ENCODE measurements at regions not wholly inside any gene's neighbourhood (a gene's known extent, or its start where the extent isn't known, plus 50 kb on each side); places are given as distances from the start of the nearest gene placed in this dataset.

- H3K27ac ChIP-seq = no peak overlapping the region
- TF ChIP-seq ZFX (IDR thresholded peaks at IDR 0.05) (no peak), CTCF (conservative IDR thresholded peaks at IDR 0.05) (no peak)
Measured at GRCh38 chr6:21355638-21356037, 237.9 kb upstream of the SOX4 start.

GRCh38 chr6:21357262-21357661 is 236.3 kb upstream of the SOX4 start:
- TF ChIP-seq ZFX (IDR thresholded peaks at IDR 0.05) (no peak), CTCF (conservative IDR thresholded peaks at IDR 0.05) (no peak)

DNA sequence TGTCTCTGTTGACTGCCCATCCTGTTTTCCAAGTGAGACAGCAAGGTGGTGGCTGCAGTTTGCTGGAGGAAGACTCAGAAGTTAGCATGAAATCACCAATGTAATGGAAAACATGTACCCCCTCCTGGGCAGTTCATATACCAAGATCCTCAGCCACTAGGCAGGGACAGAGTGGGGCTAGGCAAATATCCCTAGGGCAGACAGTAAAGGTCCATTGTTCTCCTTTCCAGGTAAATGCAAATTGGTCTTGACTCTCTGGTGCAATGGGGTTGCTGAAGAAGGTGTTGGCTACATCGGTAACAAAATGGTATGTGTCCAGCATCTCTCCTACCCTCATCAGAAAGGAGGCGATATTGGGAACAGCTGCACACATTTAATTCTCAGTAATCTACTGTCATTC is 233.6 kb upstream of the SOX4 start:
- H3K27ac ChIP-seq = peak overlapping the region; percentile 30
- TF ChIP-seq CTCF (conservative IDR thresholded peaks at IDR 0.05) = no peak
- no peak for TF ChIP-seq ZFX (IDR thresholded peaks at IDR 0.05)

More at GRCh38 chr6:21357262-21357661, 236.3 kb upstream of the SOX4 start:
- no peak overlapping the region for H3K27ac ChIP-seq

DNA sequence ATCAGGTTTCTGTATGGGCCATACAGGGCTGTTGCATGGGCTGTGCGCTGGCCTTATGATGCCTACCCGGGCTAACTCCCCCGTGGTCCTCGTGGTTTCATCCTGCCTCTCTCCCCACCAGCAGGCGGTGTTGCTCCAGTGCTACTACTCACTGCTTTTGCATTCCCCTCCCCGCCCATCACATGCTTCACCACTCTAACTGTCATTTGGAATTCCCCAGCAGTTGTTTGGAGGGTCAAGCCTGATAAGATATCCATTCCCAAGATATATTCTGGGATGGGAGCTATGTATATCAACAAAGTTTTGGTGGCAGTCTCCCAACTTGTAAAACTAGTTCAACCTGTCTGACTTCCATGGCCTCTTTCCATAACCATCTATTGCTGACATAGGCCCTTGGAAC is 233.2 kb upstream of the SOX4 start:
- TF ChIP-seq CTCF (conservative IDR thresholded peaks at IDR 0.05) (no peak; the same call in 1 of the 2 replicates), ZFX (IDR thresholded peaks at IDR 0.05) (no peak)
- peak overlapping the region; percentile 30 for H3K27ac ChIP-seq

GRCh38 chr6:21367148-21367547 is 226.4 kb upstream of the SOX4 start:
- H3K27ac ChIP-seq = peak overlapping the region; percentile 32; the same call in 1 of the 2 replicates
- TF ChIP-seq ZFX (IDR thresholded peaks at IDR 0.05) = no peak
- no peak for TF ChIP-seq CTCF (conservative IDR thresholded peaks at IDR 0.05)

GRCh38 chr6:21367649-21368154 is 225.8 kb upstream of the SOX4 start:
- H3K27ac ChIP-seq = peak overlapping the region; percentile 32; the same call in 1 of the 2 replicates
- TF ChIP-seq CTCF (conservative IDR thresholded peaks at IDR 0.05) = no peak
- TF ChIP-seq ZFX (IDR thresholded peaks at IDR 0.05) = no peak

DNA sequence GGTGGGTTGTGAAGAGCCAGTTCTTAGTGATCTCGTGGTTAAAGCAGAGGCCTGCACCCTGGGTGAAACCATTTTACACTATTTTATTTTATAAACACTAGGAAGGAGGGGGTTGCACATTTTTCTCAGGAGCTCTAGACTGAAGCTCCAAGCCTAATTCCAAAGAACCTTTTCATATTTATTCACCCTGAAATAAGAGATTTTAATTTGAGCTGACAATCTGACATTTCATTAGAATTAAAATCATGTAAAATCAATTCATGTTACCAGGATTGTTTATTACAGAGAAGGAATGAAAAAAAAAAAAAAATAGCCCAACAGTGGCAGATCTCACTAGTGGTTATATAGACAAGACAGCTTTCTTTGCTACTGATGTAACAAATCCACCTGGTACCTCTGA is 222.5 kb upstream of the SOX4 start:
- no peak overlapping the region for H3K27ac ChIP-seq
- TF ChIP-seq CTCF (conservative IDR thresholded peaks at IDR 0.05) (no peak), ZFX (IDR thresholded peaks at IDR 0.05) (no peak)
